T47D (cell line): ENCODE measurements at regions not wholly inside any gene's neighbourhood (a gene's known extent, or its start where the extent isn't known, plus 50 kb on each side); places are given as distances from the start of the nearest gene placed in this dataset.

Experiments
- DNase-seq, 2 experiments: peaks; one replicate each; pipeline versions ENCODE4 v3.0.0 to v3.0.0-alpha.2; 2011 to 2012; ENCODE audit warnings: low read depth in 1 of 2, low spot score in 1 of 2
- JUND ChIP-seq: IDR thresholded peaks from 2 replicates; pipeline ENCODE4 v1.6.1; 2012; ENCODE audit warnings: low read depth
- in situ Hi-C: cut with HindIII; loops from 2 replicates; pipeline ENCODE4 v1.10.0; 2016; ENCODE audit warnings: low sequenced_read_pairs, low pct_unique_long_range_greater_than_20kb

DNA sequence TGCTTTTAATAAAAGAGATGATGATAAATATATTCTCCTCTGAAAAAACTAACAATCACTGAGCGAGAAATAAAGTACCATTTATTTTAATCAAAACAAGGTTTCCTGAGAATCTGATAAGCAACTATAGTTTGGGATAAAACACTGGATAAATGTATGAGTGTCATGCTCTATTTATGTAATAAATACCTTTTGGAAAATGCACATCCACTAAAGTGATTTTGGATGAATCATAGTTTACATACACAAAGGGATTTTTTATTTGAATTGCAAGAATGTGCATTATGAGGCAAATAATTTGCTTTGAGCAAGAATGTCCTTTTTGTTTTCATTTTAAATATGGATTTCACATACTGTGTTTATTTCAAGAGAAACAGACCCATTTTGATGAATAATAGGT lies 1483.5 kb downstream of the MRPL39 start:
- TF ChIP-seq JUND = no peak
- in situ Hi-C loops = no loop called here
- no peak for DNase-seq

DNA sequence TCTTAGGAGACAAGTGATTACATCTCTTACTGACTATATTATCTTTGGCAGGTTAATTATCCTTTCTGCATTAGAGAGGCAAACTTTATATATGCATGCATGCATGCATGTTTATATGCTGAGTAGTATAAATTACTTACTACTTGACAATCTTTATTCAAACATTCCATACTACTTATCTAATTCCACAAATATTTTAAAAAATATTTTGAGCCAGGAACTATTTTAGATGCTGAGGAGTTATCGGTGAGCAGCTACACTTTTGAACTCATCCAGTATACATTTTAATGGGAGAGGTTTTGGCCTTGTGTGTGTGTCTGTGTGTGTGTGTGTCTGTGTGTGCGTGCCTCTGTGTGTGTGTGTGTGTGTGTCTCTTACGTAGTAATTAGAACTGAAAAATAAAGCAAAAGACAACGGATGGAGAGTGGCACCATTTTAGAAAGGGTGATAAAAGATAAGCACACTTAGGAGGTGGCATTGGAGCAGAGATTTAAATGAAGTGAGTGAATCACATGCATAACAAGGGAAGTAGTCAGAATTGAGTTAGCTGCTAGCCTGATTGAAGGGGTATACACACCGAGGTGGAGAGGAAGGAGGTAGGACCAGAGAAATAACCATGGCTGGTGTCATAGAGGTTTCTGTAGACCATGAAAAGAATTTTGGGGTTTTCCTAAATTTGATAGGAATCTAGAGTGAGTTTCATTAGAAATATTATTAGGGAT lies 1488.4 kb downstream of the MRPL39 start:
- in situ Hi-C loops = no loop called here
- TF ChIP-seq JUND = no peak
- DNase-seq = no peak

DNA sequence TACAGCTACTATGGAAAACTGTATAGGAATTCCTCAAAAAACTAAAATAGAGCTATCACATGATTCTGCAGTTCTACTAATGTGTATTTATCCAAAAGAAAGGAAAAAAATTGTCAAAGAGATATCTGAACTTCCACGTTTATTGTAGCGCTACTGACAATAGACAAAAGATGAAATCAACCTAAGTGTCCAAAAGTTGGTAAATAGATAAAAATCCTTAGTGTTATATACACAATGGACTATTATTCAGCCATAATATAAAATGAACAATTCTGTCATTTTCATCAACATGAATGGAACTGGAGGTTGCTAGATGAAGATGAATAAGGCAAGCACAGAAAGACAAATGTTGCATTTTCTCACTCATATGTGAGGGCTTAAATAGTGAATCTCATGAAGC lies 1492.1 kb downstream of the MRPL39 start:
- no peak for TF ChIP-seq JUND
- no peak for DNase-seq
- in situ Hi-C loops = no loop called here

DNA sequence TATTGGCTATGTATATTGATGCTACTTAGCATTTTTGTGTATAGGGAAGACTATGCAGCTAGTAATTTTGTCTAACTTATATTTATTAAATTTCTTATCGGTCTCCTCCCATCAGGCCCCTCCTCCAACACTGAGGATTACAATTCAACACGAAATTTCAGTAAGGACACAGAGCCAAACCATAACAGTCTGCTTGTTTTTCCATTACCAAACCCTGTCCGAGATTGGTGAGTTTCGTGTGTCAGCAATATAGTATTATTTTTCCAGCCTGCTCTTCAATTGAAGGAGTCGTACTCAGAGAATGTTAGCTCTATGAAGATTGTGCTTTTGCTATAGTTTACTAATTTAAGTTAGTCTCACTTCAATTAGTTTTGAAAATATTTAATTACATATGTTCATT lies 1495.3 kb downstream of the MRPL39 start:
- in situ Hi-C loops = no loop called here
- no peak for TF ChIP-seq JUND
- DNase-seq = no peak

DNA sequence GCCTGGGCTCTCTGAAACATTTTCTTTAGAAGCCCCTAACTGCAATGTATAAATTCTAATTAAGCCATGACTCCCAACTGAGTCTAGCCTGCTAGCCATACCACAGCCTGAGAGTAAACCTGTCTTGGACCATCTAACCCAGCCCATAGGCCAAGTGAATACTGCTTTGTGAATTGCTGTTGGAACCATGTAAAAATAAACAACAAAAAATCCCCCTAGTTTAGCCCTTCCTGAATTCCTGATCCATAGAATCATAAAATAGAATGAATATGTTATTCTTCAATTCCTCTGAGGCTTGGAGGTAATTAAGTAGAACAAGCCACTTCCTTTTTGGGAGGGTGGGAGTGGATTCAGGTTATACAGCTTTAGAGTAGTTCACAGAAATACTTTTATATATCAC lies 1496.4 kb downstream of the MRPL39 start:
- in situ Hi-C loops = no loop called here
- no peak for DNase-seq
- TF ChIP-seq JUND = no peak

DNA sequence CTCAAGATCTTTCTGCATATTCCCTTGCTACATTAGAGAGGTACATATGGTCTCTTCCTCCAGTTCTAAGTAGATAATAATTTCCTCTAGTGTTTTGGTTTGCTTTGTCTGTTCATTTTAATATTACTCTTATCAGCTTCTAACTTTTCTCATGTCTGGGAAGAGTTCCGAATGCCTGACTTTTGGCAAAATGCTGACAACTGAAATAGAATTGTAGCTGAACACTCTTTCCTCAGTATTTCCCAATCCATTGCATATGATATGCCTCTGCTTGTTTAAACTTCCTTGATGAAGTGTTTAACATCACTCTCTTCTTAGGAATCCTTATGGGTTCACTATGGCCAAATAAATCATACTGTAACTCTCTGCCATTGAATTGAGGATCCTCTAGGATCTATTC lies 1510.1 kb downstream of the MRPL39 start:
- TF ChIP-seq JUND = no peak
- in situ Hi-C loops = no loop called here
- no peak for DNase-seq

DNA sequence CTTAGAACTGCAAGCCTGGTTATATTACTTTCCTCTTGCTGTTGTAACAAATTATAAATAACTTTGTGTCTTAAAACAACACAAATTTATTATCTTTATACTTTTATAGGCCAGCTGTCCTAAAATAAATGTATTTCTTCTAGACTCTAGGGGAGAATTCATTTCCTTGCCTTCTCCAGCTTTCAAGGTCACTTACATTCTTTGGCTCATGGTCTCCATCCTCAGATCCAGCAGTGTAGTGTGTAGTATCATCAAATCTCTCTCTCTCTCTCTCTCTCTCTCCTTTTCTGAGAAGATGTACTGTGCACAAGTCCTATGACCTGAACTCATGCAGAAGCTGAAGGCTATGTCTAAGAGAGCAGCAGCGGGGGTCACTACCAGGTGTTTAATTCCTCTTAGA lies 1510.6 kb downstream of the MRPL39 start:
- in situ Hi-C loops = no loop called here
- no peak for TF ChIP-seq JUND

DNA sequence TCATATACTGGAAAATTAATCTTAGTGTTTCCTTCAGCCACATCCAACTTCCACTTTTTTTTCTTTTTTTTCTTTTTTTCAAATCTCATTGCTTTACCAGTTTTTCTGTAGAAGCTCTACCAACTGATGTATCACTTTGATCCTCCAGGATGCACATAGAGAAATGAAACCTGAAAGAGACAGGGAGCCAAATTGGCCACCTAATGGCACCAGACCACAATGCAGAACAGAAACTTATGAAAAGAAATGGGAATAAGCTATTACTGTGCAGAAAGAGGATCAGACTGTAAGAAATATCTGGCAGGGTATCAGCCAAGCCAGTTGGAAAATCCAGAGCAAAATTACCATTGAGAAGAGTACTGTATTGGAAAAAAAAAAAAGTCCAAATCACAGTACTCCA lies 1514.2 kb downstream of the MRPL39 start:
- in situ Hi-C loops = no loop called here

More for the DNA sequence above, 1510.6 kb downstream of the MRPL39 start:
- DNase-seq = no peak

DNA sequence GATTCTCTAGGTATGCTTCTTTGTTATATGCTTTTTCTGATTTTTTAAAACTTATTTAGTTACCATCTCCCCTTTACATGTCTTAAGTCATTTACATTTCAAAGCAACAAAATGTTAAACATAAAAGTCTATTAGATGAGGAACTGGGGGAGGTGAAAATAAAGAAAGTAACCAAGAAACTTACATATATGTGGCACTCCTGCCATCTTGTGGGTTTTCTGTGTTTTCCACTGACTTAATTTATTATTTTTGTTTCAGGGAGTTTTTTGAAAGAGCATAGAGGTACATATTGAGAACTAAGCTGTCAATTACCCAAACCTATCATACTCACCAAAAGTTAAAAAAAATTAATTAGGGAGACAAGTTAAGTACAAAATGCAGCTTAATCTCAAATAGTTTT lies 1531.1 kb downstream of the MRPL39 start:
- TF ChIP-seq JUND = no peak
- DNase-seq = peak in 1 of 2 experiments; percentile 5
- in situ Hi-C loops = no loop called here

More for the DNA sequence above, 1514.2 kb downstream of the MRPL39 start:
- no peak for DNase-seq
- no peak for TF ChIP-seq JUND

DNA sequence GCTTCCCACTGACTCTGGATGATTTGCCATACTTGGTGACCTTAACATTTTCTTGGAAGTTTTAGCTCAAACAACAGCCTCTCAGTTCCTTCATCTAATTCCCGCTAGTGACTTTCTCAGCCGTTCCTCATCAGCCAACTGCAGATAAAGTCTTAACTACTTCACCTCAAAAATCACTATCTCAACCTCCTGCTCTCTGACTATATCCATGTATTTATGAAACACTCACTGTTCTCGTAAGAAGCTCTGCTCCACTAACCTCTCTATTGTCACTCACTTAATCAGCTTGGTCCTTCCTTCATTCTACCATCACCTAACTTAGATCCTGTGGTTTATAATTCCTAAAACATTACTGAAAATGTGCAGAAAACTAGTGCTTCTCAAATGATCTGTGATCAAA lies 1551.6 kb downstream of the MRPL39 start:
- TF ChIP-seq JUND = no peak
- no peak for DNase-seq
- in situ Hi-C loops = no loop called here

DNA sequence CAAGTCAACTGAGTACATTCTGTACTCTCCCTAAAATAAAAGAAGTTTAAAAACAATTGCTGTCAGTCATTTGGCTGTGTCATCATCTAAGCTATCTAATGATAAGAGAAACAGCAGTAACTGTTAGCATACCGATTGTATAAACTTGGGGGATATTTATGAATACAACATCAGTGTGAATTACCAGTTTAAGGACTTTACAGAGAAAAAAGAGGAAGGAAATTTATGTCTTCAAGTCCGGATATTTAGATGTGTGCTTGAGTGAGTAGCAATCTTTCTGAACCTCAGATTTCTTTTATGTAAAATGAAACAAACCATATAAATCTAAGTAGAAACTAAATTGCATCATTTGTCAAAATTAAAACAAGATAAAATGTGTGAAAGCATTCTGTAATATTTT lies 1557.0 kb downstream of the MRPL39 start:
- no peak for TF ChIP-seq JUND
- no peak for DNase-seq
- in situ Hi-C loops = no loop called here

DNA sequence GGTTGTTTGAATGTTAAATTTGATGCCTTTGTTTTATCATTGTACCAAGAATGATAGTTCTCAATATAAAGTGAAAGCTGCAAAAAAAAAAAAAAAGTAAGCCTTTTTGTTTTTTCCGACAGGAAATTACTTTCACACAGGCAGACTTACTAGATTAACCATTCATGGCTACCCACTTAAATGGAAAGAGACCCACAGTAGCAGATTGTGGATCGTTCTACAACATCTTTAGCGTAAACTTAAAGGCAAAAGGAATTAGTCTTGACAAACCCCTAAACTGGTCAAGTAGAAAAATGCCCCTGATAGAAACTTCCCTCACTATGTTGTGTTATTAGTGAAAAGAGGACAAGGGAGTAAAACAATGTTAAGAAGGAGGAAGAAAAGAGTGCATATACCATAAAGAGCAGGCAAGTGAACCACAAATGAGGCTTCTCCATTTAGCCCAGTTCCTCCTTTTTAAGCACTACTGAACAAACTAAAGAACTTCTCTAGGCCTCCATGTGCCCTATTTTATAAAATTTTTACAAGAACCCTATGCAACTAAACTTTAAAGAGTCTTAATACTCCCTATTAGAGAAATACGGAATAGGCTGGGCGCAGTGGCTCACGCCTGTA lies 1560.3 kb downstream of the MRPL39 start:
- in situ Hi-C loops = no loop called here
- no peak for DNase-seq
- TF ChIP-seq JUND = no peak

DNA sequence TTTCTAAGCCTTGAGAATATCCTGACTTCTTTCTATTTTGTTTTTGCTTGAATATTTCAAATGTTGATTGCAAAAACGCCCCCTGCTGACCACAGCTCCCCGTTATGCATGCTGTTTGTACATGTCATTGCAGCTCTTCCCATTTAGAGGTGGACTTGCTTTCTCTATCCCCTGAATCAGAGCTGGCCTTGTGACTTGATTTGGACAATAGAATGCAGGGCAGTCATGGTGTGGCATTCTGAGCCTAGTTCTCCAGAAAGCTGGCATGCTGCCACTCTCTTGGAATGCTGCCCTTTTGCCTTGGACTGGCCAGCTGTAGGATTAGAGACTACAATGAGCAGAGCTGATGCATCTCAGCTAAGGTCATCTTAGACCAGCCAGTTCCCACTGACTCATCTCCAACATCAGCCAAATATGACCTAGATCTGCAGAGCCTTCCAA lies 1561.5 kb downstream of the MRPL39 start:
- in situ Hi-C loops = no loop called here
- no peak for TF ChIP-seq JUND
- peak in 1 of 2 experiments; percentile 38 for DNase-seq

DNA sequence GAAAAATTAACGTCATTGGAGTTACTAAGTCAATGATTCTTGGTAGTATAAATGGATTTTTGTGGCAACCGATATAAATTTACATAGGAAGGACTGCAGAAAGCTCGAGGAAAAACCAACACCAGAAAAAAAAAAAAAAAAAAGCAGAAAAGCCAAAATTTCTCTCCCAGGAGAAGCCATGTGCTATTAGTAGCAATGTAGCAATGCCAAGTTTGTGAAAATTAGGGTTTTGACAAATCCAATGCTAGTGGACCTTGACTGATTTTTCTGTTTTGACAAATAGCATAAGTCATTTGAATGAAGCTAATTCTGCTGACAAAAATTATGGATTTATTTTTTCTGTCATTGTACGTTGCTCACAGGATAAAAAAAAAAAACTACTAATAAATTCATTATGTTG lies 1561.9 kb downstream of the MRPL39 start:
- in situ Hi-C loops = no loop called here
- no peak for TF ChIP-seq JUND
- no peak for DNase-seq
